Kidney epithelial cell (primary cell): ENCODE measurements at regions not wholly inside any gene's neighbourhood (a gene's known extent, or its start where the extent isn't known, plus 50 kb on each side); places are given as distances from the start of the nearest gene placed in this dataset.

Experiments used
- DNase-seq: peaks from one replicate; pipeline ENCODE4 v3.0.0-alpha.2; 2010; ENCODE audit warnings: low read depth
- H3K27me3 ChIP-seq: 2 replicates; pipeline ENCODE4 v1.6.0; 2011; ENCODE audit warnings: low read length; ENCODE audit not compliant: control insufficient read depth, insufficient read depth
- H3K36me3 ChIP-seq: 2 replicates; pipeline ENCODE4 v1.5.1; 2011; ENCODE audit warnings: low read length; ENCODE audit not compliant: control insufficient read depth, insufficient read depth
- H3K4me3 ChIP-seq: 2 replicates; pipeline ENCODE4 v1.5.1; 2011; ENCODE audit warnings: low read depth, mild to moderate bottlenecking, control low read depth, low read length
- CTCF ChIP-seq: IDR thresholded peaks from 2 replicates; pipeline ENCODE4 v1.5.1; 2011; ENCODE audit warnings: mild to moderate bottlenecking, moderate library complexity, low read length, control low read depth, inconsistent platforms; ENCODE audit not compliant: insufficient read depth, poor library complexity, severe bottlenecking

DNA sequence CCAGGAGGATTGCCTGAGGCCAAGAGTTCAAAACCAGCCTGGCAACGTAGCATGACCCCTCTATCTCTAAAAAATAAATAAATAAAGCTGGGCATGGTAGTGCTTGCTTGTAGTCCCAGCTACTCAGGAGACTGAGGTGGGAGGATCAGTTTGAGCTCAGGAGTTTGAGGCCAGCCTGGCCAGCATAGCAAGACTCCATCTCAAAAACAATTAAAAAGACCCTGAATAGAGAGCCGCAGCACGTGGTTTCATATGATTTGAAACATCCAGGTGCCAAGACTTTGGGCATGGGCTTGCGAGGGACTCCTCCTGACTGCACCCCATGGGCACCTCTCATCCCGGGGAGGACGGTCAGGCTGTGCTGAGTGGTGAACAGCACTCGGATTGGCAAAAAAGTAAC is 63.9 kb downstream of the ZIC5 start:
- H3K27me3 ChIP-seq: peaks cover 33% of the 10 kb centered on the region

DNA sequence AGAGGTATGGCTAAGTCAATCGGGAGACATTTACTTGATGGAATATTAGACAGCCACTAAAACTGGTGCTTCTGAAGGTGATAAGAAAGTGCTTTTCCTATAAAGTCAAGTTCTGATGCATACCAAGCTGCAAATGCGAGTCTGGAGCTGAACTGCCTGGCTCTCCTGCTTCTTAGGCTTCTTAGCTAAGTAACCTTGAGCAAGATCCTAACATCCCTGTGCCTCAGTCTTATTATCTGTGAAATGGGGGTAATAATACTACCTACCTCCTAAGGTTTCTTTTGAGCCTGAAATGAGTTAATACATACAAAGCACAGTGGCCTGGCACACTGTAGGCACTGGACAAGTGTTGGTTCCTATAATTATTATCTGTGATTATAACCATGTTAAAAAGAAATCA is 64.5 kb downstream of the ZIC5 start:
- no peak for DNase-seq
- no peak for TF ChIP-seq CTCF
- Histone ChIP-seq H3K36me3 (no peaks in the 10 kb centered on the region), H3K27me3 (peaks cover 30% of the 10 kb centered on the region), H3K4me3 (no peak overlapping the region)

More for the DNA sequence above, 63.9 kb downstream of the ZIC5 start:
- no peaks in the 10 kb centered on the region for H3K36me3 ChIP-seq
- no peak for DNase-seq
- no peak overlapping the region for H3K4me3 ChIP-seq
- no peak for TF ChIP-seq CTCF

- DNase-seq: no peak
- TF ChIP-seq CTCF: no peak
- H3K4me3 ChIP-seq: no peak overlapping the region
- H3K27me3 ChIP-seq: peaks cover 22% of the 10 kb centered on the region
- H3K36me3 ChIP-seq: no peaks in the 10 kb centered on the region
Observed at GRCh38 chr13:99905814-99906213, 65.8 kb downstream of the ZIC5 start.

DNA sequence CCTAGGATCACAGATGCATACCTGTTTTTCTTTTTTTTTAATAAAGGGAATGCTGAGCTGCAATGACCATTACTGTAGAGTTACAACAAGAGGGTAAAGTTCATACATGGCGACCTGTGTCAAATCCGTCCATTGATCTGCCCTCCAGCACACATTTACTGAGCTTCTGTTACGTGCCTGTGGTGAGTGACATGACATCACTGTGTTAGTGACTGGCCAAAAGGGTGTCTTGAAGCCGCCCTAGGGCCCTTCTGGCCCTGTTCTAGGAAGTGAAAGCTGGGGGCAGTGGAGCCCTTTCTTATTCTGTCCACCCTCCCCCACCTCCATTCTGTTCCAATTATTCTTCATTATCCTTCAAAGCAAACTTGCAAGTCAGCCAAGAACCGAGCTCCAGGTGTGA is 66.3 kb downstream of the ZIC5 start:
- DNase-seq: no peak

GRCh38 chr13:99903140-99903539 is 68.4 kb downstream of the ZIC5 start:
- Histone ChIP-seq H3K27me3 (peaks cover 18% of the 10 kb centered on the region), H3K4me3 (no peak overlapping the region), H3K36me3 (no peaks in the 10 kb centered on the region)
- no peak for TF ChIP-seq CTCF
- DNase-seq: no peak

More for the DNA sequence above, 66.3 kb downstream of the ZIC5 start:
- H3K36me3 ChIP-seq: no peaks in the 10 kb centered on the region
- TF ChIP-seq CTCF: no peak
- H3K27me3 ChIP-seq: peaks cover 19% of the 10 kb centered on the region
- no peak overlapping the region for H3K4me3 ChIP-seq

- Histone ChIP-seq H3K36me3 (no peaks in the 10 kb centered on the region), H3K27me3 (peaks cover 18% of the 10 kb centered on the region), H3K4me3 (no peak overlapping the region)
- no peak for DNase-seq
- TF ChIP-seq CTCF: no peak
Observed at GRCh38 chr13:99902657-99903056, 68.9 kb downstream of the ZIC5 start.
